SK-N-SH (cell line): ENCODE measurements at regions not wholly inside any gene's neighbourhood (a gene's known extent, or its start where the extent isn't known, plus 50 kb on each side); places are given as distances from the start of the nearest gene placed in this dataset.

Experiments
- CTCF ChIA-PET: fragments of 300-600, 350-600 bp; formaldehyde crosslinking; extraction: SDS; loops from one replicate; lab custom pipeline; 2021; lab: Yijun Ruan, JAX
- POLR2A ChIA-PET: fragments of 350-600 bp; sonication (Branson Sonifier 250); formaldehyde crosslinking; extraction: SDS; loops from one replicate; lab custom pipeline; 2020; ENCODE audit warnings: antibody characterized with exemption, inconsistent platforms; lab: Yijun Ruan, JAX
- DNase-seq: peaks from one replicate; pipeline ENCODE4 v3.0.0; 2012
- H2AFZ ChIP-seq: fragments of 200-600 bp; sonication (generic); 2 replicates; pipeline ENCODE4 v1.8.1; 2016; ENCODE audit warnings: antibody characterized with exemption, mild to moderate bottlenecking, low read depth
- H3F3A ChIP-seq: fragments of 200-600 bp; sonication (generic); replicated peaks from 2 replicates; pipeline ENCODE3; 2016; ENCODE audit warnings: antibody characterized with exemption, mild to moderate bottlenecking; ENCODE audit not compliant: insufficient read depth
- H3K27ac ChIP-seq, 2 experiments: fragments of 200-500 bp in 1 of 2; fragments of 200-600 bp in 1 of 2; sonication (Bioruptor generic) in 1 of 2; sonication (generic), shearing (Covaris generic) in 1 of 2; 2 replicates each; pipeline versions ENCODE4 v1.5.1 to v1.6.1; 2014 to 2016; ENCODE audit warnings: low read depth in 2 of 2, inconsistent platforms in 1 of 2, low read length in 1 of 2, mild to moderate bottlenecking in 1 of 2, mixed read lengths in 1 of 2
- H3K27me3 ChIP-seq: fragments of 200-600 bp; sonication (generic), shearing (Covaris generic); 2 replicates; pipeline ENCODE4 v1.6.1; 2016; ENCODE audit warnings: mixed run types; ENCODE audit not compliant: insufficient read depth
- H3K36me3 ChIP-seq, 2 experiments: fragments of 200-500 bp in 1 of 2; fragments of 200-600 bp in 1 of 2; sonication (Bioruptor generic) in 1 of 2; sonication (generic) in 1 of 2; replicated peaks in 1 of 2; 2 replicates each; pipeline versions ENCODE3 to v1.5.1; 2014 to 2016; ENCODE audit warnings: low read length in 1 of 2, mild to moderate bottlenecking in 1 of 2; ENCODE audit not compliant: insufficient read depth in 2 of 2, control insufficient read depth in 1 of 2
- H3K4me1 ChIP-seq, 2 experiments: fragments of 200-500 bp in 1 of 2; fragments of 200-600 bp in 1 of 2; sonication (Bioruptor generic) in 1 of 2; sonication (generic), shearing (Covaris generic) in 1 of 2; 2 replicates each; pipeline versions ENCODE4 v1.5.1 to v1.6.1; 2014 to 2016; ENCODE audit warnings: low read depth in 1 of 2, low read length in 1 of 2, mixed run types in 1 of 2; ENCODE audit not compliant: insufficient read depth in 2 of 2, control insufficient read depth in 1 of 2
- H3K4me2 ChIP-seq: fragments of 200-600 bp; sonication (generic), shearing (Covaris generic); 2 replicates; pipeline ENCODE4 v1.6.1; 2017; ENCODE audit warnings: mixed run types
- H3K4me3 ChIP-seq, 2 experiments: fragments of 200-500 bp in 1 of 2; fragments of 200-600 bp in 1 of 2; sonication (Bioruptor generic) in 1 of 2; sonication (generic), shearing (Covaris generic) in 1 of 2; 2 replicates each; pipeline versions ENCODE4 v1.5.1 to v1.8.1; 2014 to 2016; ENCODE audit warnings: low read depth in 2 of 2, inconsistent platforms in 1 of 2, low read length in 1 of 2, mild to moderate bottlenecking in 1 of 2, mixed read lengths in 1 of 2, moderate library complexity in 1 of 2
- H3K79me2 ChIP-seq: fragments of 200-600 bp; sonication (generic); 2 replicates; pipeline ENCODE4 v1.8.1; 2017; ENCODE audit warnings: mild to moderate bottlenecking; ENCODE audit not compliant: insufficient read depth
- H3K9ac ChIP-seq: fragments of 200-600 bp; sonication (generic); 2 replicates; pipeline ENCODE4 v1.6.1; 2017; ENCODE audit warnings: mixed run types
- H3K9me2 ChIP-seq: fragments of 200-600 bp; sonication (generic); 2 replicates; pipeline ENCODE4 v1.6.1; 2017; ENCODE audit warnings: mixed run types
- H3K9me3 ChIP-seq: fragments of 200-600 bp; sonication (generic); 2 replicates; pipeline ENCODE4 v1.6.1; 2017; ENCODE audit warnings: mixed run types, mild to moderate bottlenecking, moderate library complexity
- H4K20me1 ChIP-seq: fragments of 200-600 bp; sonication (generic); 2 replicates; pipeline ENCODE4 v1.6.1; 2017; ENCODE audit warnings: mild to moderate bottlenecking, mixed run types; ENCODE audit not compliant: insufficient read depth
- CTCF ChIP-seq: fragments of 200-600 bp; sonication (generic); IDR thresholded peaks from 2 replicates; pipeline ENCODE4 v1.6.1; 2017; ENCODE audit warnings: antibody characterized with exemption, mild to moderate bottlenecking, moderate library complexity
- EP300 ChIP-seq, 2 experiments: IDR thresholded peaks; 2 replicates each; pipeline versions ENCODE4 v1.4.0 to v1.6.1; 2012; ENCODE audit warnings: borderline replicate concordance in 1 of 2, low read depth in 1 of 2, low read length in 1 of 2
- EZH2phosphoT487 ChIP-seq: fragments of 200-600 bp; sonication (generic); IDR thresholded peaks from 2 replicates; pipeline ENCODE4 v1.6.1; 2017; ENCODE audit warnings: low read depth, mixed run types, mild to moderate bottlenecking, antibody characterized with exemption, moderate library complexity, borderline replicate concordance
- GATA2 ChIP-seq: sonication (generic); formaldehyde crosslinking; IDR thresholded peaks from 2 replicates; pipeline ENCODE4 v1.5.0; 2020; ENCODE audit warnings: mild to moderate bottlenecking, missing genetic modification reagents
- IRF3 ChIP-seq: fragments of 150-350 bp; IDR thresholded peaks from 2 replicates; pipeline ENCODE4 v1.6.1; 2016; ENCODE audit warnings: mild to moderate bottlenecking, low read depth, low read length
- MEF2A ChIP-seq: IDR thresholded peaks from 2 replicates; pipeline ENCODE4 v1.4.0; 2012; ENCODE audit warnings: low read depth, borderline replicate concordance
- NRF1 ChIP-seq: IDR thresholded peaks from 2 replicates; pipeline ENCODE4 v1.6.1; 2012; ENCODE audit warnings: low read depth, mild to moderate bottlenecking, low read length
- PBX3 ChIP-seq: IDR thresholded peaks from 2 replicates; pipeline ENCODE4; 2012
- RAD21 ChIP-seq: IDR thresholded peaks from 2 replicates; pipeline ENCODE4 v1.6.1; 2012; ENCODE audit warnings: mild to moderate bottlenecking, low read length
- RCOR1 ChIP-seq: fragments of 150-350 bp; IDR thresholded peaks from 2 replicates; pipeline ENCODE4 v1.6.1; 2017; ENCODE audit warnings: antibody characterized with exemption, low read length
- REST ChIP-seq: IDR thresholded peaks from 2 replicates; pipeline ENCODE4 v1.6.1; 2012; ENCODE audit warnings: mild to moderate bottlenecking, low read depth, low read length, moderate library complexity
- RFX5 ChIP-seq: IDR thresholded peaks from 2 replicates; pipeline ENCODE4 v1.6.1; 2012; ENCODE audit warnings: mild to moderate bottlenecking, improper control_type of control experiment, low read length
- RXRA ChIP-seq: IDR thresholded peaks from 2 replicates; pipeline ENCODE4 v1.4.0; 2012; ENCODE audit warnings: low read depth, mild to moderate bottlenecking, borderline replicate concordance
- USF1 ChIP-seq: IDR thresholded peaks from 2 replicates; pipeline ENCODE4 v1.4.0; 2012; ENCODE audit warnings: low read depth, borderline replicate concordance
- USF2 ChIP-seq: fragments of 150-350 bp; IDR thresholded peaks from 2 replicates; pipeline ENCODE4 v1.6.1; 2017; ENCODE audit warnings: antibody characterized with exemption, low read length, low read depth, borderline replicate concordance
- ZBTB33 ChIP-seq: IDR thresholded peaks from 2 replicates; pipeline ENCODE4 v1.4.0; 2012; ENCODE audit warnings: low read depth, borderline replicate concordance
- WGBS: methylation state at CpG from one replicate; pipeline ENCODE4 v1.1.6; 2017; ENCODE audit warnings: low lambda C conversion rate; 5-methylcytosine and 5-hydroxymethylcytosine counted together

GRCh38 chr6:159436581-159436980, 256.5 kb downstream of the SOD2 start:
- no peaks in the 10 kb centered on the region for H4K20me1 ChIP-seq
- no peaks in the 10 kb centered on the region for H3K4me1 ChIP-seq
- H3K9me3 ChIP-seq: no peaks in the 10 kb centered on the region
- 4% methylated on average over 6 of the region's 6 CpGs for WGBS
- DNase-seq: no peak
- H3K79me2 ChIP-seq: no peaks in the 10 kb centered on the region
- POLR2A ChIA-PET: no interaction called here
- no peak for TF ChIP-seq NRF1
- TF ChIP-seq RXRA: no peak
- no peak for TF ChIP-seq IRF3
- TF ChIP-seq PBX3: no peak
- no peak for TF ChIP-seq EZH2phosphoT487
- no peak for TF ChIP-seq EP300 (IDR thresholded peaks at IDR 0.05; ENCODE audit: borderline replicate concordance in 1 of 2, low read depth in 1 of 2, low read length in 1 of 2)
- no peak for TF ChIP-seq USF2
- no peak for TF ChIP-seq MEF2A
- no peak for TF ChIP-seq REST
- no peak for TF ChIP-seq GATA2 (CRISPR knock-in tag)
- TF ChIP-seq RFX5: no peak
- no peak for TF ChIP-seq USF1
- no peak for TF ChIP-seq RCOR1
- no peak for TF ChIP-seq RAD21
- TF ChIP-seq CTCF: no peak
- no peak for TF ChIP-seq ZBTB33
- TF ChIP-seq, all 33 proteins: peak for 0
- Histone ChIP-seq H3K36me3 (no peaks in the 10 kb centered on the region), H3K9me2 (no peaks in the 10 kb centered on the region), H3K4me2 (no peak overlapping the region), H2AFZ (no peak overlapping the region), H3K27ac (no peak overlapping the region), H3K27me3 (peaks cover 5% of the 10 kb centered on the region; the same call in 1 of the 2 replicates), H3K9ac (no peak overlapping the region), H3K4me3 (no peak overlapping the region), H3F3A (no peaks in the 10 kb centered on the region)
- CTCF ChIA-PET: interaction anchor here (1.0 to 2.2 kb wide), 4 partner anchors 23 to 262 kb away, joined by 3 to 7 read pairs (median 5); no protein-coding TSS in a partner anchor
